Epithelial cell of prostate (primary cell): ENCODE measurements at regions not wholly inside any gene's neighbourhood (a gene's known extent, or its start where the extent isn't known, plus 50 kb on each side); places are given as distances from the start of the nearest gene placed in this dataset.

Source experiments
- DNase-seq: peaks from one replicate; pipeline ENCODE4 v3.0.0-alpha.2; 2011; ENCODE audit warnings: low read depth, low spot score
- H3K27ac ChIP-seq: fragments of 450-650 bp; 2 replicates; pipeline ENCODE4 v1.5.1; 2017; ENCODE audit warnings: mild to moderate bottlenecking

DNA sequence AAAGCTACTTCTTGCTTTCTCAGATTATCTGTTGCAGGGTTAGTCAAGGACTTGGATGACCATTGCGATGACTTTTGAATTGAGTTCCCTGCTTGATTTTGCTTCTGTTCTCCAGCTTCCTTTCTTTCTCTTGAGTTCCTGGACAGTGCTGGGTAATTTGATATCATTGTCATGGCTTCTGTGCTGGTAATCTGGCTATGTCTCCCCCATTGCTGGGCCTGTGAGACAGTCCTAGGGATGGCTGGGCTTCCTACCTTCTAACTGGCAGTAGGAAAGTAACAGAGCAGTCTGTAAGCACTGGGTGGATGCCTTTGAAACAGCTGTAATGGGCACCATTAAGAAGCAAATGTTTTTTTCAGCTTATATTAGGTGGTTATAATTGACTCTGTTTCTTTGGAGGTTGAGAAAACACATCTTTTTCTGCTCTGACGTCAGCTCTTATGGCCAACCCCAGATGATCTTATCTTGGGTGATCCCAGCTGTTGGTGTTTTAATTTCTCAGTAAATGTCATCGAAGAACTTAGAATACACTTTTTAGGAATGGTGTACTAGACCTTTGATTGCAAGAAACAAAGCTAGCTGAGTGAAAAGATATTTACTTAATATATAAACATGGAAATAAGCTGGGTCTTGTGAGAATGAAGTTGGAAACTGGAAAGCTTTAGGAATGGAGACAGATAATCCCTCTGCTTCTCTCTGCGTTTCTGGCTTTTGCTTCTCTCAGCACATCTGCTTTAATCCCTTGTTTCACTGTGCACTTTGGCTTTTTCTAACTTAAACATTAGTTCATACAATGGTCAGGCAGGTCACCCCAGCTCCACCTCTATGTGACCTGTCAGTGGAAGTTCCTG, 195.0 kb upstream of the MAN1A1 start:
- H3K27ac ChIP-seq = no peak overlapping the region
- DNase-seq = no peak

- H3K27ac ChIP-seq = no peak overlapping the region
- no peak for DNase-seq
Measured at GRCh38 chr6:119543332-119543731, 193.8 kb upstream of the MAN1A1 start.

DNA sequence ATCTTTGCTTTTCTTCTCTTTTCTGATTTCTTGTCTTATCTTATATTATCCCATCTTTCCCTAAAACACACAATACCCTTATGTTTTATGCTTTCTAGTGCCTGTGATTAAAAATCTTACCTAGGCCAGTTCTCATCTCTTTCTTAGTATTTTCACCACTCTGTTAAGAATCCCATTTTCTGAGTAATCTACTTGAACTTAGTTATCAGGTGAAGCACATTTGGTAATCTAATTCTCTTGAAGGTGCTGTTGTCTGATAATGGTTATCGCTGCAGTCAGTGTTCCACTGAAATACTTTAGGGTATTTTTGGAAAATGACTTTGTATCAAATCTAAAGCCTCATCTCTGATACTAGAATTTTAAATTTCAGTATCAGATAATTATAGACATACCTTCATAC, 192.5 kb upstream of the MAN1A1 start:
- H3K27ac ChIP-seq = no peak overlapping the region
- DNase-seq = no peak

DNA sequence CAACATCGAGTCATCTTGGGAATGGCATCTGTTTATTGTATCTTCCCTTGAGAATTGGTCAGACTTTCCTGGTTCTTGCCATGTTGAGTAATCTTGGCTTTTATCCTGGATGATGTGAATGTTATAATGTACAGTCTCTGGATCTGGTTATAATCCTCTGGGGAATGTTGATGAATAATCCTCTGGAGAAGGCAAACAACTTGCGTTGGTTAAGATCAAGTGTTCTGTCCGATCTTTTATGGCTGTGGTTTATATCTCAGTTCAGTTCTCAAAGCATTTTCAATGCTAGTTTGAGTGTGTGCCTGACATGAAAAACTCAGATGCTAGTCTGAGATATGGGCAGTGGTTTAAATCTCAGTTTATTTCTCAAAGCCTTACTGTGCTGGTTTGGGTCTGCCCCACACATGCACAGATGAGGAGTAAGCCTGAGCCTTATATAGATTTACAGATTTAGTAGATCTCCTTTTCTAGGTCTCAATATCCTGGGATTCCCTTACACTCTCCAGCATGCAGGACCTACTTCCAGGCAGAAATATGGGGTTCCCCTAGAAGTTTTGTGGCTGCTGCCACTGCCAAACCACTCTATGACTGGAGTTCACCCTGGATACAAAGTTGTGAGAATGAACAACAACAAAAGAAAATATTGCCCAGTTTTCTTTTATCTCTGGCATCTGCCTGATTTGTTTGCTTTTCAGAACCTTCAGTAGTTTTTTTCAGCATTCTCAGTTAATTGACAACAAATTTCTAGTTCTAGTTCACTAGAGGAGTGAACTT, 191.8 kb upstream of the MAN1A1 start:
- peak; percentile 43 for DNase-seq
- H3K27ac ChIP-seq = peak overlapping the region; percentile 22

GRCh38 chr6:119540417-119540816, 190.9 kb upstream of the MAN1A1 start:
- no peak for DNase-seq
- H3K27ac ChIP-seq = no peak overlapping the region

GRCh38 chr6:119539066-119539746, 189.6 kb upstream of the MAN1A1 start:
- no peak overlapping the region for H3K27ac ChIP-seq
- DNase-seq = no peak

- DNase-seq = no peak
- H3K27ac ChIP-seq = no peak overlapping the region
Measured at GRCh38 chr6:119536666-119537065, 187.1 kb upstream of the MAN1A1 start.

DNA sequence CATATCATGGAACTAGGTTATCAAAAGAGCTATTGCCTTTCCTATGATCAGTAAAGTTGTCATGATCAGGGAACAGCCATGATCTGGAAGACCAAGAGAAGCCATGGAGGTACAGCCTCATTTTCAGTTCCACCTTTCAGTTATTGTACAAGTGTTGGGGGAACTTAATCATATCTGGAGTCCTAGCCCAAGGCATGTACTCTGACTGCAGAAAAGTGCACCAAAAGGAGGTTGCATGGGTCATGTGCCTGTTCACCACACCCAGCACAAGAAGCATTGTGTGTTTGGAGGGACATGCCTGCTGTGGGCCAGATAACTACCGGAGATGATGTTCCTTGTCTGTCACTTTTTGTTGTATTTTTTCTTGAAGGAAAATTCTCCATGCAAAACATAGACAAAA, 185.8 kb upstream of the MAN1A1 start:
- H3K27ac ChIP-seq = no peak overlapping the region
- no peak for DNase-seq

DNA sequence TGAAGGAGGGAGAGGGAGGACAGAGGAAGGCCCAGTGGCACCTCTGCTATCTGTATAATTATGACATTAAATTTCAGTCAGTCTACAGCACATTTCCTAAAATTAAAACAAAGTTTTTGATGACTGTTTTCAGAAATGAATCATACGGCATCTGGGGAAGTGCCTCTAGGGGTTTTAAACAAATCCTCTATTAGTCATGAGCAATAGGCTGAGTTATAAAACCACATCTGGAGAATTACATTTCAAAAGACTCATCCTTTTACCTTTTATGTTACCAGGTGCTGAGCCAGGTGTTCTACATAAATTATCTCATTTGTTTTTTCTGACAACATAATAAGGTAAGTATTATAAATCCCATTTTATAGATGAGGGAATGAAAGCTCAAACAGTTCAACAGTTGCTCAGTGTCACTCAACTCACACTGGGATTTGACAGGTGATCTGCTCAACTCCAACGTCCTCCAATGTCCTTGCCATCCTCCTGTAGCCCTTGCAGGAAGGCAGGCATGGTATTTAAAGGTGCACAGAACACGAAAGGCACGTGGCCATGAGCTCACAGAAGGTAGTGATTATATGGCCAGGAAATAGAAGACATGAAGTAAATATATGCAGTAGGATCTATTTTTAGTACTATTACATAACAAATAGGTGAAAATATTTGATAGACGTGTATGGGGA, 184.2 kb upstream of the MAN1A1 start:
- peak; percentile 61 for DNase-seq
- peak overlapping the region; percentile 20 for H3K27ac ChIP-seq

GRCh38 chr6:119527231-119527578, 177.6 kb upstream of the MAN1A1 start:
- no peak overlapping the region for H3K27ac ChIP-seq

DNA sequence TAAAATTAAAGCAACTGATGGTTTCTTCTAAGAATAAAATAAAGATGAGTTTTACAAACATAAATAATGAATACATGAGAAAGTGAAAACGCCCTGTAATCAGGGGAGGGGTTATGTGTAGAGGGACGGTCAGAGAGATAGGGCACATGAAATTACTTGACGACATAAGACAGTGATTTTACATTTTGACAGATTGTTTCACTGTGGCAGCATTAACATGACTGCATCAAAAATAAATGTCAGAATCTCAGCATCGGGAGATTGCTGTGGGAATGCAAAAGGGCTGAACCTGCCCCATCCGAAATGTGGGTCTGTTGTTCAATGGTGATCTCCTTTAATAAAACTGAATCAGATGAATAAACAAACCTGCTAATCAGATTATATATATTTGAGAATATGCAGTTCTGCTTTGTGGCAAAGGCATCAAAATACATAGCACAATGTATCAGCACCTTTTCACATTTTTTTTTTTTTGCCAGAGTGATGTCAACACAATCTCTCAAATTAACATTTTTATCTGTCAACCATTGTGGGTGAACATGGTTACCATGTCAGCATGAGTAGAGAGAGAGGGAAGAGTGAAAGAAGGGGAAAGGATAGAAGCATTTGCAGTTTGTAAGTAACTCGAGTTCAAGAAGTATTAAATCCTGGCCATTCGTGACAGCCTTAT, 177.1 kb upstream of the MAN1A1 start:
- H3K27ac ChIP-seq = no peak overlapping the region
- DNase-seq = no peak

More at GRCh38 chr6:119527231-119527578, 177.6 kb upstream of the MAN1A1 start:
- DNase-seq = no peak

DNA sequence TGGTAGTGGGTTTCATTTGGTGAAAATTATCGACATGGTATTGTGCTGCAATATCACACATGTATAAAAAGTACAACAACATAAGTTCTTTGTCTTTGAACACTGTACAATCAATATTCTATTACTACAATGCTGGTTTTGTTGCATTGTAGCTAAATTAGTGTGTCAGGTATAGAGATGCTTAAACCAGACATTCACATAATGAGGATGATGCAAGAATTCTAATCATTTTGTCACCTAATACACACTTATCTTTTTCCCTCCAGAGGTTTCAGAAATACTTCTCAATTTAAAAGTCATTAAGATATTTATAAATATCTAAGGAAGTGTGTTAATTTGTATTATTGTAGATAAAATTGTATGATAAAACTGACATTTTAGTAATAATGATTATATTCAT, 174.8 kb upstream of the MAN1A1 start:
- no peak overlapping the region for H3K27ac ChIP-seq

DNA sequence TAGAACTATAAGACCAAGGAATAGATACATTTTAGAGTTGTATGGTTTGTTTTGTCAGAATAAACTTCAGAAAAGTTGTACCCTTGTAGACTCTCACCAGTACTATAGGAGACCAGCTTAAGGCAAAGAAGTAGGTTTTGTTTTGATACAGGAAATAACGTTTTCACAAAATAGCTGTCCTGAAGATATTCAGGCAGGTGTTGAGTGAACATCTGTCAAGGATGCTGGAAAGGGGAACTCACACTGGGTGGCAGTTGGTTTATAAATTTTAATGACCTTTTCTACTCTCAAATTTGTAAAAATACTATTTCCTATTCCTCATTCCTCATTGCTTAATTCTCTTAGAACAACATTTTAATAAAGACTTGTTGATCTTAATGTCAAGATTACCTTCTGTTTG, 174.0 kb upstream of the MAN1A1 start:
- H3K27ac ChIP-seq = no peak overlapping the region
- no peak for DNase-seq

More for the DNA sequence above, 174.8 kb upstream of the MAN1A1 start:
- DNase-seq = no peak

DNA sequence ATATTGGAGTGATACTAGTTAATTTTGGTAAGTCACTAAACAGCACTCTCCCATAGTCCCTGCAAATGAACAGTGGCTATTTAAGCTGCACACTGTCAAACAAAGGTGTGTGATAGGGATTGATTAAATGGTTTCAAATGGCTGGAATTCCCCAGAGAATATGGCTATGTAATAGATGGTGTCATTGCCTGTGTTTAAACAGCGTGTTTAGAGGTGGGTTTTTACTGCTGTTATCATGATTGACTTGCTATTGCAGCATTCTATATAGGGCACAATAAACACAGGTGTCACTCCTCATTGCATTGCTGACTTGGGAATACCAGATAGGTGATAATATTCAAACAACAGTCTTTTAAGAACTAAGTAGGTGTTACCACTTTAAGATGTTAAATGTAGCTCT, 171.7 kb upstream of the MAN1A1 start:
- DNase-seq = no peak
- no peak overlapping the region for H3K27ac ChIP-seq

GRCh38 chr6:119517428-119517827, 167.9 kb upstream of the MAN1A1 start:
- H3K27ac ChIP-seq = no peak overlapping the region
- DNase-seq = no peak

GRCh38 chr6:119514345-119514744, 164.8 kb upstream of the MAN1A1 start:
- no peak for DNase-seq
- no peak overlapping the region for H3K27ac ChIP-seq

DNA sequence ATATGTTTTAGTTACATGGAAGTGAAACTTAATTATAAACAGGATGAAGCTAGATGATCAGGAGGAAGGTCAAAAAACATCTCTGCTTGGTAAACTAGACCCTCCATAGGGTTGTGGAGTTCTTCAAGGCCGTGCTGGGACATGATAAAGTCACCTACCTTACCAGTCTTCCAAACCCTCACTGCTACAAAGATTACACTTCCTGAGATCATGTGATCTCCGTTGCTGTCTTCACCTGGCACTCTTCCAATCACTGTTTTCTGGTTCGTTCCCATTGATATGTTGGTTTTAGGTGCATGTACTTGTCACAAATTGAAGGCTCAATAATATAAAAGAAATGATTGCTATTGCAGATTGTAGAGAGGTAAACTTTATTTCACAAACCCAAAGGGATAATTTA, 161.5 kb upstream of the MAN1A1 start:
- H3K27ac ChIP-seq = no peak overlapping the region
- no peak for DNase-seq

DNA sequence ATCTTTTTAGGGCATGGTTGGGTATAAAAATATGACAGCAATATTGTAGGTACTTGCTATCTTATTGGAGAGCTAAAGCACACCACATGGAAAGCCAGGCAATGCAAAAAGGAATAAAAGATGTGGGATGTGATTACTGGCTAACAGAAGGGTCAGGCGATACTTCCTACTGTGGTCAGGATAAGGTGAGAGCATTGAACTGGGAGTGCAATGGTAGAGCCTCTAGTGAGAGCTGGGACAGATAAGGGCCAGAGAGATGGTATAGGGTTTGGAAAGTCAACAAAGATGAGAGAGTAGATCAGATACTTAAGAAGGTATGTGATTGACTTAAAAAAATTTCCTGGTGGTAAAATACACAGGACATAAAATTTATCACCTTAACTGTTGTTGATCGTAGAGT, 160.7 kb upstream of the MAN1A1 start:
- DNase-seq = no peak
- H3K27ac ChIP-seq = no peak overlapping the region

DNA sequence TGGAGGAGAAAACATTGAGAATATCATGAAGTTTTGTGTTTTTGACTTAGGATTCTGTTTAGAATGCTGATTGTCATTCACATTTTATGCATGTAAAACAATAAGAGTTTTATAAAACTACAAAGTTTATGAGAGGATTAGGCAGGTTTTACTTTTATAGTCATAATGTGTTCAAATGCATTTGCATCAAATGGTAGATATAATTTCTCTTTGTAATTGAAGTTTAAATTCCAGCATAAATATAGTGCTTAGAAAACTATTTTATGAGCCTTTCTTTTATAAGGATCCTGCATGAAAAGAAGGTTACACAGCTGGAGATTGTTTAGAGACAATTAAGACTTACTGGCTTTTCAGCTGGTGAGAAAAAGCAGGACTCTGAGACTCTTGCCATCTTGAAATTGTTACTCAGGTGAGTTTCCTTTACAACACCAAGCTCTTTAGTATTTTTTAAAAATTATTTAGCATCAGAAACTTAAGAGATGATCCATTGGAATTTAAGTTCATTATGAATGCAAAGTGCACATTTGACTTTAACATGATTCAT, 157.1 kb upstream of the MAN1A1 start:
- no peak overlapping the region for H3K27ac ChIP-seq
- no peak for DNase-seq
